LHCN-M2 (cell line): ENCODE measurements at regions not wholly inside any gene's neighbourhood (a gene's known extent, or its start where the extent isn't known, plus 50 kb on each side); places are given as distances from the start of the nearest gene placed in this dataset.
A peak's percentile ranks its signal among the peaks of the same experiment; 100 is the strongest.
"Not testable (repeated sequence)": the region's sequence is repeated elsewhere in the genome, so short reads cannot be mapped to it uniquely, and the experiment has no call there.

Experiments used
- DNase-seq: peaks from one replicate; pipeline ENCODE4 v3.0.0-alpha.2; 2012; ENCODE audit warnings: low read depth

GRCh38 chr21:25531538-25532250 lies 75.6 kb downstream of the MRPL39 start:
- not testable (repeated sequence) for DNase-seq

DNA sequence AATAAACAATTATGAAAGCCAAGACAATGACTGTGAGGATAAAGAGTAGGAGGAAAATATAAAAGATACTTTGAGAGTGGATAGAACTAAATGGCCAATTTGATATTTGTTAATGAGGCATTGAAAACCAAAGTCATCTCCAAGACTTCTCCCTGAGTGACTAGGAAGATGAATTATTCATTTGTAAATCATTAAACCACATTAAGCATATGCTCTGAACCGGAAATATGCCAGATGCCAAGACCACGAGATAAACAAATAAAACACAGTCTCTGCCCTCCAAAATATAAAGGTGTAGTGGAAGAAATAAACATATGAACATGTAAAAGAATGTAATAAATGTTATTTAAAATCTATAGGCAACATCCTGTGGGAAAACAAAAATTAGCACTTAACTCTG lies 78.8 kb downstream of the MRPL39 start:
- DNase-seq = no peak

DNA sequence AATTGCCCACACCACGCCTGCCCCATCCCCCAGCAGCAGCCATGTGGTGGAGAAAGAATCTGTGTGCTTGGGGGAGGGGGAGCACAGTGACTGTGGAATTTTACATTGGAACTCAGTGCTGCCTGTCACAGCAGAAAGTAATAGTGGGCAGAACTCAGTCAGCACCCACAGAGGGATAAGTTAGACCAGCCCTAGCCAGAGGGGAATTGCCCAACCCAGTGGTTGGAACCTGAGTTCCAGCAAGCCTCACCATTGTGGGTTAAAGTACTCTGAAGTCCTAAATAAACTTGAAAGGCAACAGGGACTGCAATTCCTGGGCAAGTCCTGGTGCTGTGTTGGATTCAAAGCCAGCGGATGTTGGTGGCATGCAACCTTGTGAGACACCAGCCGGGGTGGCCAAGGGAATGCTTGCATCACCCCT lies 88.8 kb downstream of the MRPL39 start:
- DNase-seq = peak; percentile 24

GRCh38 chr21:25515484-25516405 lies 91.5 kb downstream of the MRPL39 start:
- DNase-seq = peak; percentile 46

GRCh38 chr21:25513810-25514209 lies 93.5 kb downstream of the MRPL39 start:
- no peak for DNase-seq

GRCh38 chr21:25512095-25513081 lies 94.9 kb downstream of the MRPL39 start:
- DNase-seq = no peak

- no peak for DNase-seq
Measured at GRCh38 chr21:25509862-25510261, 97.4 kb downstream of the MRPL39 start.

- DNase-seq = no peak
Measured at GRCh38 chr21:25508364-25508763, 98.9 kb downstream of the MRPL39 start.

DNA sequence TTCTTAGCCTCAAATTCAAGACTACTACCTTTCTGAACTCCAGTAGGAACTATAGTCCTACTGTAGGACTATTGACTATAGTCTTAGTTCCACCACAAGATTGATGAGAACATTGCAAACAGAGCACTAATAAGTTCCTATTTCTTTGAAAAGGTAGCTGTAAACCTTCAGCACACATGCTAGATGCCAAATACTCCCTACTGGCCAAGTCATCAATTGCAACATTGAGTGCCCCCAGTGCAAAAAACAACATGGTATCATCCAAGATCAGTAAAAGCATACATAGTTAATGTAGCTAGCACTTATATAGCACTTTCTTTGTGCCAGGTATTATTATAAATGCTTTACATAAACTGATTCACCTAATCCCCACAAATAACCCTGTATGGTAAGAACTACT lies 99.8 kb downstream of the MRPL39 start:
- DNase-seq = peak; percentile 45

DNA sequence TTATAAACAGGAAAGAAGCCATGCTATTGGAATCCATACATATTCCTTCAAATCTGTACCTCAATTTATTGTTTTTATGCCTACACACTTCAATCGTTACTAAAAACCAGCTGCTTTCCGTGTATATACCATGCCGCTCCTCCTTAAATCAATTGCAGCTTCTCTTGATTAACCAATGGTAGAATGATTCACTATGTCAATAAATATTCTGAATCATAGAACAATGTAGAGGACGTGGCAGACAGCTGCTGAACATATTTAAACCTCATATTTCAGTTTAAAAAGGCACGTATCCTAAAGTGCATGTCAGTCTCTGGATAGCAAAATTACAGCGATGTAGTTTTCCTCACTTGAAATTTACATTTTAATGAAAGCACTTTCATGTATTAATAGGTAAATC lies 100.4 kb downstream of the MRPL39 start:
- DNase-seq = peak; percentile 83

DNA sequence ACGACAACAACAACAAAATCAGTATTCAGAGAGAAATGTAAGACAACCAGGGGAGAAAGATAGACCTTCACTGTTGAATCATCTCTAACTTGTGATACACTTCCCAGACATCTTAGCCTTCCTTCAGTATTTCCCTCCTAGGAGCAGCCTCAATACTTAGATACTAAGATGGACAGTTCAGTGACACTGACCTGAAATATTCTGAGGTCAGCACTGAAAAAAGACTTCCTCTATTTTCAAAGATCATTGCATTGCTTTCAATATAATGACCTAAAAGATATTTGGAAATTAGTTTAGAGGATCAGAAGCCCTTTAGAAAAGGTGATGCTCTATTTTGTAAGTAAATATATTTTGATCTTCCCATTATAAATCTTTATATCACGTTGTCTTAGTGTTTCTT lies 101.0 kb downstream of the MRPL39 start:
- DNase-seq = no peak

GRCh38 chr21:25503981-25504380 lies 103.3 kb downstream of the MRPL39 start:
- DNase-seq = no peak

DNA sequence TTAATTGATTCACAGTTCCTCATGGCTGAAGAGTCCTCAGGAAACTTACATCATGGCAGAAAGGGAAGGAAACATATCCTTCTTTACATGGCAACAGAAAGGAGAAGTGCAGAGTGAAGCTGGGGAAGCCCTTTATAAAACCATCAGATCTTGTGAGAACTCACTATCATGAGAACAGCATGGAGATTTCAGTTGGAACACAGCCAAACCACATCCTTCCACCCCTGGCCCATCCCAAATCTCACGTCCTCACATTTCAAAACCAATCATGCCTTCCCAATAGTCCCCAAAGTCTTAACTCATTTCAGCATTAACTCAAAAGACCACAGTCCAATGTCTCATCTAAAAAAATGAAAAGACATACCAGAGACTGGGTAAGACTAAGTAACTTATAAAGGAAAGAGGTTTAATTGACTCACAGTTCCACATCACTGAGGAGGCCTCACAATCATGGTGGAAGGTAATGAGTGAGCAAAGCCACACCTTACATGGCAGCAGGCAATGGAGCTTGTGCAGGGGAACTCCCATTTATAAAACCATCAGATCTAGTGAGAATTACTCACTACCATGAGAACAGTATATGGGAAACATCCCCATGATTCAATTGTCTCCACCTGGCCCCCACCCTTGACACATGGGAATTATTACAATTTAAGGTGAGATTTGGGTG lies 105.2 kb downstream of the MRPL39 start:
- no peak for DNase-seq

DNA sequence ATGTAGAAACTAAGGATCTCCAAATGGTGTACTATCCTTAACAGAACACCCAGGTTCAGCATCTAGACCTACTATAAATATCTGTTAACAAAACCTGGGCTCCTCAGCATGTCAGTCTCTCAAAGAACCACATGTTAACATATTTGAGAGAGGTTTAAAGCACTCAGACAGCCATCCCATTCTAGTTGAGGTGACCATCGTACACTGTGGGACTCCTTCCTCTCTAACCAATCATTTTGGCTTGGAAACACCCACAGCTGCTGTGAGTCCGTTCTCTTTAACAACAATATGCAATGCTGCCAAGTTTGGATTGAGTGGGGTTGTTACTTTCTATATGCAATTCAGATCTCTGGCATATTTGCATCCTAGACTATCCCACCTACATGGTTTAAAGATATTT lies 105.8 kb downstream of the MRPL39 start:
- no peak for DNase-seq

- no peak for DNase-seq
Measured at GRCh38 chr21:25500598-25500997, 106.7 kb downstream of the MRPL39 start.

DNA sequence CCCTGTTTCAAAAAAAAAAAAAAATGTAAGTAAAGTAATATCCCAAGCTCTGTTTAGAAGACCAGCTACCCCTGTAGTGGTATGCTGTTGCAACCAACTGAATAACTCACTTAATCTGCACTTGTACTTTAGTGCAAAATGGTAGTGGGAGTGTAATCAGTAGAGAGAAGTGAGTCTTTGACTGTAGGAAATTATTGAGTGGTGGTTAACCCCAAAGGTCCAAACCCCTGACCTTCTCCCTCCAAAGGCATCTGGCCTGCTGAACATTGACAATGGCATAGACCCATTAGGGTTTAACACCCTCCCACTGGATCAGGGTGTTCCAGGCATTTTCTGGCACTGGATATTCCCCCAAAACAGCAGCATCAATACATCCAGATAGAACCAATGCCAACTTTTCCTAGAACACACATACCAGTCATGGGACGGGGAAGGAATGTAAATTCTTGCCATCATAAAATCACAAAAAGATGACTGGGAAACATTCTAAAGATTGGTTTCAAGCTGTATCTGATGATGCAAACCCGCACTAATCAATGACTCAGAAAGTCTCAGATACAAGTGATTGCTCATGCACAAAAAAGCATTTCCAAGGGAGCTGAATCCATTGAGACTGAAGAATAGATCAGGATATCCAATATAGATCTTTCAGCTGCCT lies 110.3 kb downstream of the MRPL39 start:
- DNase-seq = no peak

DNA sequence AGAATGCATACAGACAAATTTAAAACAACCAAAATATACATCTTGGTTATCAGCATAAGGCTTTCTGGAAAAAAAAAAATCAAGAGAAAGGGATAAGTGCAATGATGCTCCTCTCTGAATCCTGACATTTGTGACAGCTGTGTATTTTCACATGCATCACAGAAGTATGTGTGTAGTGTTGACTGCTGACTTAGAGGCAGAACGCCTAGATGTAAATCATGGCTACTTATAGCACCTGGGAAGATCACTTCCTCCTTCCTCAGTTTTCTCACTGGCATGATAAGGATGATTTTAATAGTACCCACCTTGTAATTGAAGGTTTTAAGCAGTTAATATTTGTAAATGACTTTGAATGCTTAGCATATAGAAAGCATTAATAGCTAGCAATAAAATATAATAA lies 112.5 kb downstream of the MRPL39 start:
- no peak for DNase-seq

GRCh38 chr21:25493722-25494121 lies 113.6 kb downstream of the MRPL39 start:
- DNase-seq = no peak

DNA sequence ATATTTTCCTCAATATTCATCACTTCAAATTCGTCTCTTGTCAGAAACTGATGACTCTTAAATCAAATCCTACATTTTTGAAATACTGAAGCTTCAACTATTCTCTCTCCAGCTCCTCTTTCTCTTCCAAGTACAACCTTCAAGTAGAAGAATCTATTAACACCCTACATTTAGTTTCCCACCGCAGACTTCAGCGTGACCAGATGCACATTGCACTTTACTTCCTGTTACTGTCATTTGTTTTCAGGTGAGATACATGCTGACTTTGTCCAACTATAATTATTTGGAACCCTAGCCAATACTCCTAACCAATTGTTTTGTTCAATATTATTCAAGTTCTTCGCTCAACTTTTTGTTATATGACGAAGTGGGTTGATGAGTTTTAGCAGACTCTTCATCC lies 116.0 kb downstream of the MRPL39 start:
- DNase-seq = no peak

DNA sequence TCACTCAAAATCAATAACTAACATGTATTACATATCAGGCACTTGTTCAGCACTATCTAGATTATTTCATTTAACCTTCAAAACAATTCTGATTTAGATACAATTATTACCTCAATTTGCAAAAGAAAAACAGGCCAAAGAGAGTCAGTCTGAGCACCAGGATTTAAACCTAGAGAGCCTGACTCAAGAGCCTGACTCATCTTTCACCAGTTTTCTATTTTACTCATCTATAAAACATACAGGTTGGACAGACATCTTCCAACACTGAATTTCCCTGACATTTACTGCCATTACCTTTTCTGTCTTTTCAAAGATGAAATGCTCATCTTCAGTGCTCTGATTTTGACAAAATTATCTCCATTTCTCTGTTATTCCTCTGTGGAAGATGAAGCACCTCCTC lies 116.5 kb downstream of the MRPL39 start:
- no peak for DNase-seq

DNA sequence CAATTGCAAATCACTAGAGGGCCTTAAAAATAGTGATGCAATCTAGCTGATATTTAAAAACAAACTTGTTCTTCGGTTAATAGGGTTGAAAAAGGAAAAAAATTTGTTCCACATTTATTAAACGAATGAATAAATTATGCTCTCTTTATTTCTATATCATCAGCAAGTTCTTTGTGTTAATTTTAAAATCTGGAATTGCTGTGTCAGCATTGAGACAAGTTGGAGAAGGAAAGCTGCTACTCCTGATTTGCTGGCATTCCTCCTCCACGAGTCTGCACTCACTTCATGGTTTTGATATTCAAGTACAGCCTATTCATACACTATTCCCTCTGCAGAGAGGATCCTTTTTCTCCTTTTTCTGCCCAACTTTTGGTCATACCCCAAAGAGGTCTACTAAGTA lies 117.6 kb downstream of the MRPL39 start:
- DNase-seq = no peak
